ENCODE measurements at regions not wholly inside any gene's neighbourhood (a gene's known extent, or its start where the extent isn't known, plus 50 kb on each side); places are given as distances from the start of the nearest gene placed in this dataset.

- ChIA-PET POLR2A (no interaction called here), CTCF (no interaction called here)
- BruUV-seq (replicated peaks), result no TSS peak
- no peak for DNase-seq (ENCODE audit: low read depth, low spot score)
- no peaks in the 10 kb centered on the region for H3K4me1 ChIP-seq (ENCODE audit: control insufficient read depth, insufficient read depth, low read length)
- no peaks in the 10 kb centered on the region for H3K36me3 ChIP-seq (ENCODE audit: control insufficient read depth, insufficient read depth, low read length)
- intact Hi-C loops (cut with micrococcal nuclease; ENCODE audit: unreplicated experiment), result no loop called here
- in situ Hi-C loops (cut with HindIII; ENCODE audit: low pct_unique_long_range_greater_than_20kb, low sequenced_read_pairs), result no loop called here
- ATAC-seq, result no peak
- no peaks in the 10 kb centered on the region; the same call in 1 of the 2 replicates for H3K27me3 ChIP-seq (ENCODE audit: control insufficient read depth, insufficient read depth, low read length)
- H3K4me3 ChIP-seq (ENCODE audit: low read depth in 2 of 2, low read length in 2 of 2), result no peak overlapping the region
- H3K9me3 ChIP-seq (ENCODE audit: control insufficient read depth, insufficient read depth, low read depth, low read length), result no peaks in the 10 kb centered on the region
- TF ChIP-seq TCF7L2 (IDR thresholded peaks at IDR 0.05; ENCODE audit: low read depth, low read length) (no peak), CTCF (IDR thresholded peaks at IDR 0.05) (no peak), SIN3A (IDR thresholded peaks at IDR 0.05; ENCODE audit: borderline replicate concordance, insufficient read depth, low read depth, low read length) (no peak), REST (IDR thresholded peaks at IDR 0.05; ENCODE audit: insufficient read depth in 1 of 2, low read depth in 2 of 2, low read length in 1 of 2) (no peak), POLR2AphosphoS5 (IDR thresholded peaks at IDR 0.05; ENCODE audit: low read depth, low read length) (no peak)
- no peak overlapping the region for H3K27ac ChIP-seq (ENCODE audit: low read length)
Observed at GRCh38 chr11:79535606-79536005, 94.8 kb upstream of the TENM4 start.

GRCh38 chr11:79525257-79525656 is 84.4 kb upstream of the TENM4 start:
- intact Hi-C loops (cut with micrococcal nuclease; ENCODE audit: unreplicated experiment) (no loop called here), in situ Hi-C loops (cut with HindIII; ENCODE audit: low pct_unique_long_range_greater_than_20kb, low sequenced_read_pairs) (no loop called here)
- no peaks in the 10 kb centered on the region for H3K36me3 ChIP-seq (ENCODE audit: control insufficient read depth, insufficient read depth, low read length)
- peaks cover 4% of the 10 kb centered on the region; the same call in 1 of the 2 replicates for H3K9me3 ChIP-seq (ENCODE audit: control insufficient read depth, insufficient read depth, low read depth, low read length)
- no peak for ATAC-seq
- CTCF ChIA-PET, result no interaction called here
- DNase-seq (ENCODE audit: low read depth, low spot score), result no peak
- H3K27ac ChIP-seq (ENCODE audit: low read length), result no peak overlapping the region
- no peak overlapping the region for H3K4me3 ChIP-seq (ENCODE audit: low read depth in 2 of 2, low read length in 2 of 2)
- H3K27me3 ChIP-seq (ENCODE audit: control insufficient read depth, insufficient read depth, low read length), result no peaks in the 10 kb centered on the region
- BruUV-seq (replicated peaks), result no TSS peak
- POLR2A ChIA-PET, result no interaction called here
- no peak for TF ChIP-seq REST (IDR thresholded peaks at IDR 0.05; ENCODE audit: insufficient read depth in 1 of 2, low read depth in 2 of 2, low read length in 1 of 2)
- no peak for TF ChIP-seq POLR2AphosphoS5 (IDR thresholded peaks at IDR 0.05; ENCODE audit: low read depth, low read length)
- TF ChIP-seq CTCF (IDR thresholded peaks at IDR 0.05), result no peak
- H3K4me1 ChIP-seq (ENCODE audit: control insufficient read depth, insufficient read depth, low read length), result no peaks in the 10 kb centered on the region

Data from Panc1 (cell line).